ENCODE measurements at regions not wholly inside any gene's neighbourhood (a gene's known extent, or its start where the extent isn't known, plus 50 kb on each side); places are given as distances from the start of the nearest gene placed in this dataset.

DNA sequence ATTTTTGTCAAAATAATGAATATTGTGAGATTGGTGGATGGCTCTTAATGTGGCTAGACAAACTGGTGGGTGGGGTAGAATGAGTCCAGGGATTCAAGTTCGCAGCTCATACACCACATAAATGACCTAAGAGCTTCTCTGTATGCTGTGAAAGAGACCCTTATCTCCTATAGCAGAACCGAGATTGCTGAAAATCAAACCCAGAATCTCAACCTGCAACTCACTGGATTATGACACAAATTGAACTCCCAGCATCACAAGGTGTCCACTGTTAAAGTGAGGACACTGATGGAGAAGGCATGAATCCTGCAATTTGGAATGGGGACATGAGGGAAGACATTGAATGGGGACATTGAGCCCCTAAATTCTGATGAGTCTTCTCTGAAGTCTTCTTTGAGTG lies 51.3 kb upstream of the CNKSR3 start:
- intact Hi-C loops (cut with micrococcal nuclease), result no loop called here

DNA sequence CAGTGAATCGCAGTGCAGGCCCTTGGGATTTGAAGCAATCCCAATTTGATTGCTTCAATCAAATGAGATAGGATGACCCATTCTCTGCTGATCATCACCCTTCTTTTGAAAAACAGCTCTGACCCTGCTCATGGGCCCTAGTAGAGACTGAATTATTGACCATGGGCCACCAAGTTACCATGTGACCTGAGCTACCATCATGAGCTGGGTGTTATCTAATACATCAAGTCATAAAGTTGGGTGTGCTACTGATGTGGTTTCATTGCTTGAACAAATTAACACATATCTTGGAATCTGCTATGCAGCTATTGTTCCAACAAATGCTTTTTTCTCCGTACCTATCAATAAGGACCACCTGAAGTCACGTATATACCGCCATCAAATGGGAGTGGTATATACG lies 54.8 kb upstream of the CNKSR3 start:
- intact Hi-C loops (cut with micrococcal nuclease), result no loop called here

DNA sequence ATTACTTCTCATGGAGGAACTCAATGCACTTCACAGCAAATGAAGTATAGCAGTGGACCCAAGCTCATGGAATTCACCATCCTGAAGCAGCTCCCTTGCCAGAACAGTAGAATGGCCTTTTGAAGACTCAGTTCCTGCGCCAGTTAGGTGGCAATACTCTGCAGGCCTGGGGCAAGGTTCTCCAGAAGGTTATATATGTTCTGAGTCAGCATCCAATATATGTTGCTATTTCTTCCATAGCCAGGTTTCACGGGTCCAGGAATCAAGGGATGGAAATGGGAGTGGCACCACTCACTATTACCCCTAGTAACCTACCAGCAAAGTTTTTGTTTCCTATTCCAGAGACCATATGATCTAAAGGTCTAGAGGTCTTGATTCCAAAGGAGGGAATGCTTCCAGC lies 56.4 kb upstream of the CNKSR3 start:
- intact Hi-C loops (cut with micrococcal nuclease), result no loop called here

GRCh38 chr6:154567695-154568220 lies 57.3 kb upstream of the CNKSR3 start:
- intact Hi-C loops (cut with micrococcal nuclease), result no loop called here

DNA sequence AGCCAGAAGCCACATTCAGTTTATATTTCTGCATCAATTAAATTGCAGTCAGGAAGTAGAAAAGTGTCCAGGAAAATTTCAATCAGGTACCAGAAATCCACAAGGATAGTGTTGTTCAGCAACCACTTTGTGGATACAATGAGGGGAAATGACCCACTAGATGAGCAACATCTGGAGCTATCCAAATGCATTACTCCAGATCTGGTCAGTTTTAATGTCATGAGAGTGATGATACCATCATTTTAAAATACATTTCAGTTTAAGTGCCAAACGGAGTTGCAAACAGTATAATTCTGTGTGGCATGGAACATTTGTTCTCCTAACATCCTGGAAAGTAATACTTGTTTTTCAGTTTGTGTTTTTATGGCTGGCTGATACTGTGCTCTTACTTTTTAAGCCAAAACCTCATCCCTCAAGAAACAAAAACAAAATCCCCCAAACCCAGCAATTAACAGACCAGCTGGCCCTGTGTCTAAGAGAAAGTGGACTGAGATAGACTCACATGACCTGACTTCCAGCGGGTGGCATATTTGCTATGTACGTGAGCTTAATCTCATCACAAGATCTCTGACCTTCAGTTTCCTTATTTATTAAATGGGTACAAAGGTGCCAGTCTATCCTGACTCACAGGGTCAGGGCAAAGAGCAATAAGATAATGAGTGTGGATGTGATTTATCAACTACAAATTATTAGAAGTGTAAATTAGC lies 58.8 kb upstream of the CNKSR3 start:
- intact Hi-C loops (cut with micrococcal nuclease), result no loop called here

GRCh38 chr6:154570505-154570904 lies 60.0 kb upstream of the CNKSR3 start:
- intact Hi-C loops (cut with micrococcal nuclease), result no loop called here

GRCh38 chr6:154572556-154572955 lies 62.1 kb upstream of the CNKSR3 start:
- intact Hi-C loops (cut with micrococcal nuclease), result no loop called here

DNA sequence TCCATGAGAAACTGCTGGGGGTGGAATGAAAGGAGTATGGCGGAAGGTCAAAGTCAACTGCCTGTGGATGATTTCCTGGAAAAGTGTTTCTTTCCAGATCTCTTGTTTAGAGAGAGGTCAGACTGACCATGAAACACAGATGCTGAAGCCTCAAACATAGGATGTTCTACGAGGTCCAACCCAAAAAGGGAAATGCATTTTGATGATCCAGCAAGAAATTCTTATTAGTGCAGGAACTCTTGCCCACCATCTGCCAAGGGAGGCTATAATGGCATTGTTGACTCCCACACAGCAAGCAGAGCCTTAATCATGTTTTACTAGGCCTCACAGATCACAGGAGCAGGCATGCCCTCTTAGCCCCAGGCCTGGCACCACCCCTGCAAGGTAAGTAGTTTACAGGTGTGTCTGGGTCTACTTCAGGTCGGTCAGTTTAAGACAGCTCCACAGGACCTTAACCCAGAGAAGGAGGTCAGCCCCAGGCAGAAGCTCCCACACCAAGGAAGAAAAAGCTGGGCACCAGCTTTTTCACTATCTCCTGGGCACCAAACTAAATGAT lies 67.6 kb upstream of the CNKSR3 start:
- intact Hi-C loops (cut with micrococcal nuclease), result no loop called here

DNA sequence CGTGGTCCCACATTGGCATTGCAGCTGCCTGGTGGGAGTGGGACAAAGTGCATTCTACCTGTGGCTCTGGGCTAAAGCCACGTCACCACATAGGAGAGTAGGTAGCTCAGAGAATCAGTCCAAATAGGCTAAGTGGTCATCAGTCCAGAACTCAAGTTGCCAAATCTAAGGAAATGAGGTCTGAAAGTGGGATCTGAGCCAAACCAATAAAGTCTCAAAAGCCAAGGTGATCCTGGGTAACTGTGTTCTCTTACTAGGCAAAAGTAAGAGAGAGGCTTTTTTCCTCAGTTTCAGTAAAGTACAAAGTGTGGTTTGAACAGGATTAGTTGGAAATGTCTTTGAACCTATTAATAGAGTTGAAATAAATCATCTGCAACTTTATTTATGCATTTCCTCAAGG lies 68.6 kb upstream of the CNKSR3 start:
- intact Hi-C loops (cut with micrococcal nuclease), result no loop called here

DNA sequence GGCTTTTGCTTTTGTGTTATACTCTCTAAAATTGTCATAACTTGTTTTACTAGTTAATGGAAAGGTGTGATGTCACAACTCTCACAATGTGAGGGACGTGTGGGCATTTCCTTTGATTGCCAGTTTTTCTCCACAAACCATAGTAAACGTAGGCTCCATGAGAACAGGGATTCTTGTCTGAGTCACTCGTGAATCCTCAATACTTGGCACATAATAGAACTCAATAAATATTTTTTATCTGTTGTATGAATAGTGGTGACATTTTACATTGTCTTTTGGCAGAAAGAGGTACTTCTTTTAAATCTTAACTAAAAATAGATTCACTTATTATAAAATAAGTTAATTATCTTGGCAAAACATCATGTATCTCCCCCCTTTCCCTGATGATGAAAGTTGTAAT lies 69.0 kb upstream of the CNKSR3 start:
- intact Hi-C loops (cut with micrococcal nuclease), result no loop called here

- intact Hi-C loops (cut with micrococcal nuclease), result no loop called here
These were observed 70.1 kb upstream of the CNKSR3 start for GRCh38 chr6:154580397-154581135.

- intact Hi-C loops (cut with micrococcal nuclease), result no loop called here
These were observed 72.2 kb upstream of the CNKSR3 start for GRCh38 chr6:154582696-154583095.

DNA sequence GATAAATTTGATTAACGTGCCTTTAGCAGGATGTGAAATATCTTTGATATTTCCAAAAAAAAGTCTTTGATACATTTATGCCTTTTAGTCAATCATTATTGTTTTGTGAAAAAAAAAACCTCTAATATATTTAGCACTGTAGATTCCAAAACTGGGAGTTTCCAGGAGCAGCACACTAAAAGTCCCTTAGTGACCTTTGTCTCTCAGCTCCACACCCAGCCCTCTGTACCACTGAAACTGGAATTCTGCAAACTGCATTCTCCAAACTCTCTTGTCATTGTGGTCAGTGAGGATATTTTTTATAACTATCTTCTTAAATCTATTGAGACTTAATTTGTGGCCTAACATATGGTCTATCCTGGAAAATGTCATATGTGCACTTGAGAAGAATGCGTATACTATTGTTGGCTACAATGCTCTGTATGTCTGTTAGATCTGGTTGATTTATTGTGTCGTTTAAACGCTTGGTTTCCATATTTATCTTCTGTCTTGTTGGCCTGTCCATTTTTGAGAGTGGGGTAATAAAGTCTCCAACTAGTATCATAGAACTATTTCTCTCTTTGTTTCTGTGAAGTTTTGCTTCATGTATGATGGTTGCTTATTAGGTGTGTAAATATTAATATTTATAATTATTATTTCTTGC lies 73.2 kb upstream of the CNKSR3 start:
- intact Hi-C loops (cut with micrococcal nuclease), result no loop called here

DNA sequence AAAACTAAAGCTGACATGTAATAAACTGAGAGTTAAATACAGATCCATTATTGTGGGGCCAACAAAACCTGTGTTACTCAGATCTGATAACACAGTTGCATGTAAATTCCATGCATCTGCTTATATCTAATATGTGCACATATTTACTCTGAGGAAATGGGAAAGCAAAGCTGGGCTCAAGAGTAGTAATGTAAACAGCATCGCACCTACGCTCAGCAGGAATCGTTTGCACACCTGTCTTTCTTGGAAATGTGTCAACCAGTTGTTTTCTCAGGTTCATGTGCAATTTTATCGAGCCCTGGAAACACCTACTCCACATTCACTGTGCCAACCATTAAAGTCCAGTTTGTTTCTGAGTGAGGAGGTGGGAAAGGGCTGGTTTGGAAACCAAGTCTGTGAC lies 80.3 kb upstream of the CNKSR3 start:
- intact Hi-C loops (cut with micrococcal nuclease), result no loop called here

- intact Hi-C loops (cut with micrococcal nuclease), result no loop called here
These were observed 80.7 kb upstream of the CNKSR3 start for GRCh38 chr6:154591234-154591633.

- intact Hi-C loops (cut with micrococcal nuclease), result no loop called here
These were observed 81.8 kb upstream of the CNKSR3 start for GRCh38 chr6:154592199-154592860.

DNA sequence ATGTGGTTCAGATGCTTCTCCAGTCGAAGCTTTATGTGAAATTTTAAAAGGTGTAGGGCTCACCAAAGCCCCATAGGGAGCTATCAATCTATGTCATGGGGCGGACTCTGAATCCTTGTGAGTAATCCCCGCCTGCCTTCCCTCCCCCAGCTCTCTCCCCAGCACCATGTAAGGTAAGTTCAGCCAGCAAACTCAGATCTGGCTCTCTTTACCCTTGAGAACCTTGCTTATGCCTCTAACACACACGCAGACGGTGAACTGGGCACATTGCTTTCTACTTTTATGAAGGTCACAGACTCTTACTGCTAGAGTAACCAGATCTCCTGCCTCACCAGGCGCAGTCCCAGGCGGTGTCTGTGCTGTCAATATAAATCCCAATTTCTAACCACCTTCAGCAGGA lies 82.6 kb upstream of the CNKSR3 start:
- intact Hi-C loops (cut with micrococcal nuclease), result no loop called here

GRCh38 chr6:154594496-154595198 lies 84.2 kb upstream of the CNKSR3 start:
- intact Hi-C loops (cut with micrococcal nuclease), result no loop called here

DNA sequence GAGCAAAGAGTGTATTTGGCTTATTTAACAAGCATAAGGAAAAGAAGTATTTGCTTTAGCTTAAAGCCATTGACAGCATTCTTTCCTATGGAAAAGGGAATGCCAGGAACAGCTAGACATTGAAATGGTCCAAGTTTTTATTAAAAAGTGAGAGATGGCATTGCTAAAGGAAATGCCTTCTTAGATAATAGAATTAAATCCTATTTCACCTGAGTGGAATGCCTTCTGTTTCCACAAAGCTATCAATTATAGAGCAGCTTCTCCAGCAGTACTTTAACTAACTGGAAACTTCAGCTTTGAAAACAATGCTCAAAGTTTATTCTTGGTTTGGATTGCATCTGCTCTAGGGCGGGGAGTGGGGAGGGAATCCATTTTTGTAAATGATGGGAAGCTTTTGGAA lies 85.1 kb upstream of the CNKSR3 start:
- intact Hi-C loops (cut with micrococcal nuclease), result no loop called here

GRCh38 chr6:154596009-154596408 lies 85.5 kb upstream of the CNKSR3 start:
- intact Hi-C loops (cut with micrococcal nuclease), result no loop called here

DNA sequence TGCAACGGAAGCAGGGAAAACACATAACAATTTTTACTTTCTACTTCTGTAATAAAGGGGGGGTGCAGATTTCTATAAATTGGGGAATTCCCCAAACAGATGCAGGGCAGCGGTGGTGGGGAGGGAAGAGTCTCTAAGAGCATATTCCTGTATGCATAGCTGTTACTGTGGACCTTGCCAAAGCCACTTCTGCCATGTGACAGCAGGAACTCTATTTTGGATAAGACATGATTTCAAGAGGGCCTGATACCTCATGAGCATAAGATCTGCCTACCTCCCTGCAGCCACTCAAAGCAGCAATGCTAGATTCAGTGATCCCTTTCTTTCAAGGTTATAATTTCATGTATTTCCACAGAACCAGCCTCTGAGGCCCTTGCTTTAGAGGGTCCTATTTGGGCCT lies 86.2 kb upstream of the CNKSR3 start:
- intact Hi-C loops (cut with micrococcal nuclease), result no loop called here

All from T-helper 1 cell treated with Interleukin-12 subunit alpha and Interleukin-12 subunit beta and Interleukin-4 antibody, amounts not matched to agents 30 ng/mL and 1 ng/mL, for 36 hours (primary cell).